ENCODE measurements at regions not wholly inside any gene's neighbourhood (a gene's known extent, or its start where the extent isn't known, plus 50 kb on each side); places are given as distances from the start of the nearest gene placed in this dataset.

DNA sequence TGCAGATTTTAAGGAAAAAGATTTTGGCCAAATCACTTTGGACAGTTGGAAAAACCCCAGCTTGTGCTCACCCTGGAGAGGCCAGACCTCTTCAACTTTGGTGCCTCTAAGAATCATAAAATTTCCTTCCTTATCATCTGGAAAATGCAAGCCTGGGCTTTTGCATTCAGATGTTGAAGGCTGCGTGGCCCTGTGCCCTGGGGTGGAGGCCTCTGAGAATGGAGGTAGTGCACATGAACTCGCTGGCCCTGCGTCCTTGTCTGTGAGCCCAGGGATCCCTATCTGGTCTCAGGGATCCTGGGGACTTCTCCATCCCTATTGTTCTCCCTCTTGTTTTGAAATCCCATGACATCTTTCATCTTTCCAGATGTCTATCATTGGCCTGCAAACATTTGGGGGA lies 64.6 kb upstream of the ARNT2 start:
- DNase-seq (ENCODE audit: low read depth, low spot score) (no peak), FAIRE-seq (no peak)
- Histone ChIP-seq H3K36me3 (ENCODE audit: control insufficient read depth in 2 of 2, extremely low read depth in 1 of 2, insufficient read depth in 2 of 2, low read length in 2 of 2) (no peaks in the 10 kb centered on the region), H3K9ac (ENCODE audit: control insufficient read depth, extremely low read depth, insufficient read depth, low read length) (no peak overlapping the region), H3K79me2 (ENCODE audit: control insufficient read depth, insufficient read depth, low read length) (no peaks in the 10 kb centered on the region), H3K27me3 (ENCODE audit: control insufficient read depth, extremely low read depth, insufficient read depth, low read length) (no peaks in the 10 kb centered on the region), H3K4me3 (ENCODE audit: control insufficient read depth in 2 of 3, extremely low read depth in 1 of 3, insufficient read depth in 2 of 3, low read depth in 1 of 3, low read length in 3 of 3) (no peak overlapping the region), H3K4me1 (ENCODE audit: control insufficient read depth, extremely low read depth, insufficient read depth, low read length) (no peaks in the 10 kb centered on the region), H4K20me1 (ENCODE audit: control insufficient read depth, extremely low read depth, insufficient read depth, low read length) (no peaks in the 10 kb centered on the region), H2AFZ (ENCODE audit: control insufficient read depth, low read length) (no peak overlapping the region), H3K4me2 (ENCODE audit: control insufficient read depth, extremely low read depth, insufficient read depth, low read depth, low read length) (no peak overlapping the region), H3K9me3 (ENCODE audit: control insufficient read depth, low read depth, low read length) (no peaks in the 10 kb centered on the region), H3K27ac (ENCODE audit: control insufficient read depth, insufficient read depth, low read length) (no peak overlapping the region), H3K9me1 (ENCODE audit: control insufficient read depth, extremely low read depth, insufficient read depth, low read length) (no peaks in the 10 kb centered on the region)
- dilution Hi-C loops (cut with MboI; ENCODE audit: extremely low pct_ligation_motif_present, low sequenced_read_pairs): no loop called here
- TF ChIP-seq EZH2 (IDR thresholded peaks at IDR 0.05; ENCODE audit: low read length): no peak
- TF ChIP-seq, protein P1, sequence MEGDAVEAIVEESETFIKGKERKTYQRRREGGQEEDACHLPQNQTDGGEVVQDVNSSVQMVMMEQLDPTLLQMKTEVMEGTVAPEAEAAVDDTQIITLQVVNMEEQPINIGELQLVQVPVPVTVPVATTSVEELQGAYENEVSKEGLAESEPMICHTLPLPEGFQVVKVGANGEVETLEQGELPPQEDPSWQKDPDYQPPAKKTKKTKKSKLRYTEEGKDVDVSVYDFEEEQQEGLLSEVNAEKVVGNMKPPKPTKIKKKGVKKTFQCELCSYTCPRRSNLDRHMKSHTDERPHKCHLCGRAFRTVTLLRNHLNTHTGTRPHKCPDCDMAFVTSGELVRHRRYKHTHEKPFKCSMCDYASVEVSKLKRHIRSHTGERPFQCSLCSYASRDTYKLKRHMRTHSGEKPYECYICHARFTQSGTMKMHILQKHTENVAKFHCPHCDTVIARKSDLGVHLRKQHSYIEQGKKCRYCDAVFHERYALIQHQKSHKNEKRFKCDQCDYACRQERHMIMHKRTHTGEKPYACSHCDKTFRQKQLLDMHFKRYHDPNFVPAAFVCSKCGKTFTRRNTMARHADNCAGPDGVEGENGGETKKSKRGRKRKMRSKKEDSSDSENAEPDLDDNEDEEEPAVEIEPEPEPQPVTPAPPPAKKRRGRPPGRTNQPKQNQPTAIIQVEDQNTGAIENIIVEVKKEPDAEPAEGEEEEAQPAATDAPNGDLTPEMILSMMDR (optimal IDR thresholded peaks at IDR 0.05 in 1 of 3, IDR thresholded peaks at IDR 0.05 in 1 of 3, conservative IDR thresholded peaks at IDR 0.05 in 1 of 3; ENCODE audit: extremely low read depth in 1 of 3, insufficient read depth in 2 of 3, low read length in 3 of 3): no peak

DNA sequence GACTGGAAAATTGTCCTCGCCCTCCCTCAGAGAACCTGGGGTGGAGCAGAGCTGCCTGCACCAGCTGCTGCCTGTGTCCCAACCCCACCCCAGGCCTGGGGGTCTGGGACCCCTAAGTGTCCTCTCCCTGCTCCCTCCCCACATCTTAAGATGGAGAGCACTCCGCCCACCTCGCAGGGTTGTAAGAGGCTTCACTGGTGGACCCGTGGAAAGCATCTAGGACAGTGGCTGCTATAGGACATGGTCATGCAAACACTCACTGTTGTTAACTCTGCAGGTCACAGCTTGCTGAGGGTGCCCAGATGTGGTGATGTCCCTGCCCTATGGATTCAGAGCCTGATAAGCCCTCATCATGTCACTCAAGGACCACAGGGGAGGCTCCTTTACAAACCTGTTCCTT lies 62.0 kb upstream of the ARNT2 start:
- Histone ChIP-seq H3K27ac (ENCODE audit: control insufficient read depth, insufficient read depth, low read length) (no peak overlapping the region), H3K36me3 (ENCODE audit: control insufficient read depth in 2 of 2, extremely low read depth in 1 of 2, insufficient read depth in 2 of 2, low read length in 2 of 2) (no peaks in the 10 kb centered on the region), H2AFZ (ENCODE audit: control insufficient read depth, low read length) (no peak overlapping the region), H3K4me1 (ENCODE audit: control insufficient read depth, extremely low read depth, insufficient read depth, low read length) (no peaks in the 10 kb centered on the region), H3K4me2 (ENCODE audit: control insufficient read depth, extremely low read depth, insufficient read depth, low read depth, low read length) (no peak overlapping the region), H4K20me1 (ENCODE audit: control insufficient read depth, extremely low read depth, insufficient read depth, low read length) (no peaks in the 10 kb centered on the region), H3K9ac (ENCODE audit: control insufficient read depth, extremely low read depth, insufficient read depth, low read length) (no peak overlapping the region), H3K79me2 (ENCODE audit: control insufficient read depth, insufficient read depth, low read length) (no peaks in the 10 kb centered on the region), H3K9me3 (ENCODE audit: control insufficient read depth, low read depth, low read length) (no peaks in the 10 kb centered on the region), H3K4me3 (ENCODE audit: control insufficient read depth in 2 of 3, extremely low read depth in 1 of 3, insufficient read depth in 2 of 3, low read depth in 1 of 3, low read length in 3 of 3) (no peak overlapping the region), H3K9me1 (ENCODE audit: control insufficient read depth, extremely low read depth, insufficient read depth, low read length) (no peaks in the 10 kb centered on the region), H3K27me3 (ENCODE audit: control insufficient read depth, extremely low read depth, insufficient read depth, low read length) (no peaks in the 10 kb centered on the region)
- FAIRE-seq: no peak
- dilution Hi-C loops (cut with MboI; ENCODE audit: extremely low pct_ligation_motif_present, low sequenced_read_pairs): no loop called here
- DNase-seq (ENCODE audit: low read depth, low spot score): no peak
- no peak for TF ChIP-seq EZH2 (IDR thresholded peaks at IDR 0.05; ENCODE audit: low read length)
- TF ChIP-seq, protein P1 (optimal IDR thresholded peaks at IDR 0.05 in 1 of 3, IDR thresholded peaks at IDR 0.05 in 1 of 3, conservative IDR thresholded peaks at IDR 0.05 in 1 of 3; ENCODE audit: extremely low read depth in 1 of 3, insufficient read depth in 2 of 3, low read length in 3 of 3): no peak
